ENCODE measurements at regions not wholly inside any gene's neighbourhood (a gene's known extent, or its start where the extent isn't known, plus 50 kb on each side); places are given as distances from the start of the nearest gene placed in this dataset.

DNA sequence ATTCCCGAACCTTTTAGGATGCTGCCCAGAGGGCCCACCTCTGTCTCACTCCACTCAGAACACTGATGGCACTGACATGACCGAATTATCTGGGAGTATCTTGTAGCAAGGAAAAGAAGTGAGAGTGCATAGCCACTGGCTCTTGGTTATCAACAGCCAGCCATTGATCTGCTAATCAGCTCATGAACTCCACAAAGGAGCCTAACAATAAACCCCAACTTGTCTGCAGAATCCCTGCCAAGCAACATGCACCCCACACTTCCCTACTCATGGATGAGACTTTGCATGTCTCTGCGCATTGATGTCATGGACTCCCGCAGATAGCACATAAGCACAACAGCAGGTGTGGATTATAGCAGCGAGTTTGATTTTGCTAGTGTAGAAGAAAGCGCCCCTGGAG, 1538.9 kb upstream of the RAG2 start:
- no peak overlapping the region for H2AFZ ChIP-seq (ENCODE audit: control insufficient read depth, low read depth, low read length)

More for the DNA sequence above, 1538.9 kb upstream of the RAG2 start:
- Histone ChIP-seq H3K79me2 (ENCODE audit: control insufficient read depth, insufficient read depth, low read length) (no peaks in the 10 kb centered on the region), H3K4me1 (ENCODE audit: control insufficient read depth, insufficient read depth, low read length) (no peaks in the 10 kb centered on the region), H3K36me3 (ENCODE audit: control insufficient read depth in 2 of 2, insufficient read depth in 2 of 2, low read length in 1 of 2) (no peaks in the 10 kb centered on the region), H3K4me2 (ENCODE audit: control insufficient read depth, insufficient read depth) (no peak overlapping the region), H3K9me3 (replicated peaks; ENCODE audit: control insufficient read depth, insufficient read depth, low read length) (no peaks in the 10 kb centered on the region), H3K27me3 (replicated peaks in 1 of 2; ENCODE audit: control insufficient read depth in 2 of 2, insufficient read depth in 2 of 2, low read length in 1 of 2) (no peaks in the 10 kb centered on the region), H3K27ac (ENCODE audit: control insufficient read depth, insufficient read depth) (no peak overlapping the region), H4K20me1 (ENCODE audit: control insufficient read depth, insufficient read depth) (no peaks in the 10 kb centered on the region), H3K9ac (ENCODE audit: control insufficient read depth, insufficient read depth, low read length) (no peak overlapping the region), H3K4me3 (no peak overlapping the region)
- no TSS peak for BruUV-seq (replicated peaks)
- TF ChIP-seq RUNX3 (IDR thresholded peaks at IDR 0.05; ENCODE audit: low read length) (no peak), KAT2A (conservative IDR thresholded peaks at IDR 0.05; ENCODE audit: control insufficient read depth, low read depth, low read length) (no peak), CBX3 (IDR thresholded peaks at IDR 0.05; ENCODE audit: borderline replicate concordance, low read depth) (no peak), ZNF217 (IDR thresholded peaks at IDR 0.05) (no peak), EED (IDR thresholded peaks at IDR 0.05; ENCODE audit: low read depth) (no peak), NR2F1 (conservative IDR thresholded peaks at IDR 0.05) (no peak), MTA3 (IDR thresholded peaks at IDR 0.05; ENCODE audit: borderline replicate concordance, low read length) (no peak), ZNF592 (IDR thresholded peaks at IDR 0.05) (no peak), CREM (IDR thresholded peaks at IDR 0.05; ENCODE audit: low read depth) (no peak)
- intact Hi-C loops (cut with micrococcal nuclease; ENCODE audit: unreplicated experiment) (no loop called here), in situ Hi-C loops (cut with MboI) (no loop called here)
- DNase-seq (ENCODE audit: low read depth, low spot score) (no peak), ATAC-seq (no peak), FAIRE-seq (no peak)
- SMC1A ChIA-PET (ENCODE audit: uncharacterized antibody, unreplicated experiment): no interaction called here
- WGBS (ENCODE audit: insufficient coverage, insufficient replicate concordance, low lambda C conversion rate, missing lambda C conversion rate): 41% methylated on average over 6 of the region's 6 CpGs
- CTCF ChIA-PET: no interaction called here
- RAD21 ChIA-PET (ENCODE audit: unreplicated experiment): interaction anchor here (1.1 kb wide), 1 partner anchor 84 kb away, joined by 3 read pairs; no protein-coding TSS in a partner anchor
- POLR2A ChIA-PET: no interaction called here

All from GM12878 (cell line).